BLaER1 treated with 17β-estradiol and CSF1 and Interleukin-3, amounts not matched to agents 10 nM and 100 nM (cell line): ENCODE measurements at regions not wholly inside any gene's neighbourhood (a gene's known extent, or its start where the extent isn't known, plus 50 kb on each side); places are given as distances from the start of the nearest gene placed in this dataset.
A peak's percentile ranks its signal among the peaks of the same experiment; 100 is the strongest.

Experiments used
- H3K27ac ChIP-seq, 11 experiments: shearing (Covaris generic); formaldehyde crosslinking; 2 replicates each; pipeline ENCODE4 v1.8.1; 2022
- H3K27me3 ChIP-seq, 11 experiments: shearing (Covaris generic); formaldehyde crosslinking; 2 replicates each; pipeline ENCODE4 v1.8.1; 2022
- H3K36me3 ChIP-seq, 11 experiments: shearing (Covaris generic); formaldehyde crosslinking; 2 replicates each; pipeline ENCODE4 v1.8.1; 2022
- H3K4me1 ChIP-seq, 10 experiments: shearing (Covaris generic); formaldehyde crosslinking; 2 replicates each; pipeline ENCODE4 v1.8.1; 2022
- H3K4me2 ChIP-seq, 11 experiments: shearing (Covaris generic); formaldehyde crosslinking; 2 replicates each; pipeline ENCODE4 v1.8.1; 2022
- H3K4me3 ChIP-seq, 10 experiments: shearing (Covaris generic); formaldehyde crosslinking; 2 replicates each; pipeline ENCODE4 v1.8.1; 2022
- H3K9ac ChIP-seq, 11 experiments: shearing (Covaris generic); formaldehyde crosslinking; 2 replicates each; pipeline ENCODE4 v1.8.1; 2022
- H3K9me3 ChIP-seq, 11 experiments: shearing (Covaris generic); formaldehyde crosslinking; replicated peaks in 1 of 11; 2 replicates each; pipeline ENCODE4 v1.8.1; 2022
- H4K20me1 ChIP-seq, 11 experiments: shearing (Covaris generic); formaldehyde crosslinking; 2 replicates each; pipeline ENCODE4 v1.8.1; 2022
- Cebpa-rat ChIP-seq, 11 experiments: shearing (Covaris generic); IDR thresholded peaks; 2 replicates each; pipeline ENCODE4 v1.8.1; 2022

DNA sequence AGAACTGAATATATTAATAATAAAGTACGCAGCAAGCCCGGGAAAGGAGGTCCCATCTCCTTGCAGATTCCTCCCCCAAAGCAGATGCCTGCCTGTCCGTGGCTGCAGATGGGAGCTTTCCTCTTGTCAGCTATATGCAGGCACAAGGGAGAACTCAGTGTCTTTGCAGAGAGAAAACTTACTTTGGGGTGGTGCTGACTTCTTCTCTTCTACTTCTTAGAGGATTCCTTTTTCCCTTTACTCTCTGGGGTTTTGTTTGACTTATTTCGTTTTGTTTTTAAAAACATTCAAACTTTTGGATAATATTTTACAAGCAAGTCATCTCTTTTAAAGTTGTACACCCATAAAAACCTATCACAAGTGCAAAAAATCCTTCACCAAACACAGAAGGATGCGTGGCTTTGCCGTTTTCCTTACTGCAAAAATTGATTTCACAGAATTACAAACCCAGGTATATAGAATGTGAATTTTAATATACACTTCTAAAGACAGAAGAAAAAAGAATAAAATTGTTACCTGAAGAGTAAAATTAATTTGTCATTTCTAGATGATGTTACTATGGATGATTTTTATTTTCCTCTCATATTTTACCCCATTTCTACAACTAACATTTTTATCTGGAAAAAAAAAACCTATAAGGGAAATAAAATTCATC lies 65.3 kb upstream of the IGF1R start:
- Histone ChIP-seq H3K36me3 (no peaks in the 10 kb centered on the region), H3K4me2 (no peak overlapping the region), H3K9me3 (peaks cover 14 to 17% (median 15%) of the 10 kb centered on the region in 11 experiments), H3K27ac (no peak overlapping the region), H3K4me1 (no peaks in the 10 kb centered on the region), H3K27me3 (no peaks in the 10 kb centered on the region), H3K9ac (no peak overlapping the region), H4K20me1 (no peaks in the 10 kb centered on the region), H3K4me3 (no peak overlapping the region)
- no peak for TF ChIP-seq Cebpa-rat (IDR thresholded peaks at IDR 0.05)

DNA sequence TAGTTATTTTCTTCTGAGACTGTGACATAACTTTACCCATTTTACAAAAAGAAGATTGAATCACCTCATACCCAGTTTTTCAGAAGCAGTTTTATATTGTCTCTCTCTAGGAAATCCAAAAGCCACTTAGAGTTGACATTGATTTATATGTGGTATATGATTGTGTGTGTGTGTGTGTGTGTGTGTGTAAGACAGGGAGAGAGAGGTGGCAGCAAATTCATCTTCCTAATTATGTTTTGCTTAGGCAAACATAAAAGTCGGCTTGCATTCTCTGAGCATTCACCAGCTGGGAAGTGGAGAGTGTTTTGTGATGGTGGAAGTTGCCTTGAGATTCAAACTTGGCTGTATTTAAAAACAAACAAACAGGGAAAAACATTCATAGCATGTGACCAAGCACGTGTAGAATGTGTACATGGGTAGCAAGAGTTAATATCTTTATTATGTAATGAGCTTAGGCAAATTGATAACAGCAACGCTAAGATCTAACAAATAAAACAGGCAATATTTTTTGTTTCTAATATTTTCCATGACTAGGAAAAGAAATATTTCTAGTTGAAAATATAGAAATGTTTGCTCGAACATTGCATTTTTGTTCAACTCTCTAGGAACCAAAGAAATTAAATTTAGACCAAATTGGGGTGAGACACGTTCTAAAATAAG lies 64.4 kb upstream of the IGF1R start:
- Histone ChIP-seq H3K4me3 (no peak overlapping the region), H3K4me1 (no peaks in the 10 kb centered on the region), H3K4me2 (no peak overlapping the region), H3K9ac (no peak overlapping the region), H3K36me3 (no peaks in the 10 kb centered on the region), H4K20me1 (no peaks in the 10 kb centered on the region), H3K9me3 (peaks cover 5 to 8% (median 6%) of the 10 kb centered on the region in 11 experiments; a peak in 21 of 22 replicates), H3K27me3 (no peaks in the 10 kb centered on the region), H3K27ac (no peak overlapping the region)
- TF ChIP-seq Cebpa-rat (IDR thresholded peaks at IDR 0.05): no peak

DNA sequence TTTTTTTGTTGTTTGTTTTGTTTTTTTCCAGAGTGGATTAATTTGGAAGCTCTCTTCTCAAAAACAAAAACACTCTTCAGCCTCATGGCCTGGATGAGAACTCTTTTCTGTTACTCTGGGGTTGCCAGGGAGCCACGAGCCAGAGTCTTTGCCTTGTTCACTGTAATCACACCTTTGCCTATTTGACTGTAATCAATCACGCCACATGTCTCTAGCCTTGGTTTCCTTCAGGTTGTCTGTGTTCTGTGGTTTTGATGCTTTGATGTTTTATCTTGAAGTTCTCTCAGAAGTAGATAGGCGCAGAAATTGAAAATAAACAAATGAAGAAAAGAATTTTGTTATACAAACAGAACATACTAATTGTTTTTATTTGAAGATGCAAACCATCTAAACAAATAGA lies 62.3 kb upstream of the IGF1R start:
- Histone ChIP-seq H3K27ac (no peak overlapping the region), H3K9me3 (no peaks in the 10 kb centered on the region), H4K20me1 (no peaks in the 10 kb centered on the region), H3K9ac (no peak overlapping the region), H3K27me3 (no peaks in the 10 kb centered on the region), H3K4me3 (no peak overlapping the region), H3K4me2 (no peak overlapping the region), H3K36me3 (no peaks in the 10 kb centered on the region), H3K4me1 (no peaks in the 10 kb centered on the region)
- no peak for TF ChIP-seq Cebpa-rat (IDR thresholded peaks at IDR 0.05)

DNA sequence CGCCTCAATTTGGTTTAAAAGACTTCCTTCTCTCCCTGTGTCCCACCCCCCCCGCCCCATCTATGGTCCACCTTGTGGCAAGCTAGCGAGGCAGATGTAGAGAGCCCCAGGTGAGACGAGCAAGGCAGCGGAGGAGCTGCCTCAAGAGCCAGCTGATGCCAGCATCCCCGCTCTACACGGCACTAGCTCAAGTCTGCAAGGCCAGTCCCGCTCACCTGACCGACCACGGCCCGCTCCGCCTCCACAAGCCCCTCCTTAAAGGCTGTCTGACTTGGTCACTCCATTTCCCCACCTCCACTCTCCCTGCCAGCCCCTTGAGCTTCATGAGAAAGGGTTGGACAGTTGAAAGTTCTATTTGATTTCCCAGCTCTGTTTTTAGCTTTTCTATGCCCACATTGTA lies 56.2 kb upstream of the IGF1R start:
- no peaks in the 10 kb centered on the region for H4K20me1 ChIP-seq
- H3K4me3 ChIP-seq: no peak overlapping the region
- H3K27me3 ChIP-seq: no peaks in the 10 kb centered on the region
- H3K4me2 ChIP-seq: no peak overlapping the region
- H3K4me1 ChIP-seq: peaks cover 0 to 4% (median under 1%) of the 10 kb centered on the region in 10 experiments; a peak in 7 of 20 replicates
- no peak overlapping the region for H3K27ac ChIP-seq
- H3K9ac ChIP-seq: no peak overlapping the region
- H3K36me3 ChIP-seq: no peaks in the 10 kb centered on the region
- TF ChIP-seq Cebpa-rat (IDR thresholded peaks at IDR 0.05): no peak
- no peaks in the 10 kb centered on the region for H3K9me3 ChIP-seq

DNA sequence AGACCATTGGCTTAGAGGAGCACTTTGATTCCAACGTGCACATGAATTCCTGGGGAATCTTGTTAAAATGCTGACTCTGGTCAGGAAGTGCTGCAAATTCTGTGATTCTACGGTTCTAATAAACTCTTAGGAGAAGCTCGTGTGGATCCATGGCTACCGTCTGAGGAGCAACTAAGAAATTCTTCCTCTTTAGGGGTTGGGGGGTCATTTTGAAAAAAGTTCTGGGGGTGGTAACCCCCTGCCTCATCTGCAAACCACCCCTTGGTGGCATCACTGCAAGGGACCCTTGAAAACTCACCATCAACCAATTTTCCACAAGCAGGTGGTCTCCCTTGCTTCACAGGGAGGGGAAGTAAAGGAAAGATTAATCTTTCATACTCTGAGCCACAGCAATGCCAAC lies 52.2 kb upstream of the IGF1R start:
- Histone ChIP-seq H3K4me2 (no peak overlapping the region), H3K27ac (no peak overlapping the region), H3K4me3 (no peak overlapping the region), H3K36me3 (no peaks in the 10 kb centered on the region), H4K20me1 (no peaks in the 10 kb centered on the region), H3K27me3 (no peaks in the 10 kb centered on the region), H3K9ac (no peak overlapping the region), H3K9me3 (no peaks in the 10 kb centered on the region), H3K4me1 (peaks cover 9 to 40% (median 32%) of the 10 kb centered on the region in 10 experiments; a peak in 18 of 20 replicates)
- TF ChIP-seq Cebpa-rat (IDR thresholded peaks at IDR 0.05): no peak

DNA sequence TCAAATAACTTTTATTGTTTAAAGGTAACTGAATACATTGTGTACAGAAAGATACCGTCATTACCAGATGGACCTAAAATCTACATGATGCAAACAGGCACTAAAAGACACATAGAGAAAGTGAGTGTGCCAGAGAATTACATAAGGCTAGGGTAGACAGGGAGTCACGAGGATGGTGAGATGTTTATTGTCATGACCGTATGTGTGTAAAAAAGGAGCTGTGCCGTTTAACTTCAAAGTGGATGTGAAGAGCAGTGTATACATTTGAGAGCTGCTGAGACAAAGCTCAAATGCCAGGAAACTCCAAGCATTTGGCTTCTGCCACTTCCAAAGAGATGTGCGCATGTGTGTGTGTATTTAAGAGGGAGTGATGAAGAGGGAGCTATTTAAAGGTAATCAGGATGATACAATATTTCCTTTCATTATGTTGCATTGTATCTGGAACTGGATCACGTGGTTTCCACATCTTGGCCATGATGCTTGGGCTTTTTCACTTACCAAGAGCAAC lies 51.4 kb upstream of the IGF1R start:
- Histone ChIP-seq H4K20me1 (no peaks in the 10 kb centered on the region), H3K4me2 (peak overlapping the region in 3 of 11 experiments; percentile 22 to 37 (median 30); a peak in 3 of 22 replicates), H3K27ac (no peak overlapping the region), H3K9ac (no peak overlapping the region), H3K27me3 (no peaks in the 10 kb centered on the region), H3K4me1 (peaks cover 9 to 40% (median 32%) of the 10 kb centered on the region in 10 experiments; a peak in 18 of 20 replicates), H3K36me3 (no peaks in the 10 kb centered on the region), H3K4me3 (no peak overlapping the region), H3K9me3 (0 out of 22 replicates have a peak, but pooled peaks cover 0 to 3% (median 0%) of the 10 kb centered on the region in 11 experiments)
- TF ChIP-seq Cebpa-rat (IDR thresholded peaks at IDR 0.05): no peak

DNA sequence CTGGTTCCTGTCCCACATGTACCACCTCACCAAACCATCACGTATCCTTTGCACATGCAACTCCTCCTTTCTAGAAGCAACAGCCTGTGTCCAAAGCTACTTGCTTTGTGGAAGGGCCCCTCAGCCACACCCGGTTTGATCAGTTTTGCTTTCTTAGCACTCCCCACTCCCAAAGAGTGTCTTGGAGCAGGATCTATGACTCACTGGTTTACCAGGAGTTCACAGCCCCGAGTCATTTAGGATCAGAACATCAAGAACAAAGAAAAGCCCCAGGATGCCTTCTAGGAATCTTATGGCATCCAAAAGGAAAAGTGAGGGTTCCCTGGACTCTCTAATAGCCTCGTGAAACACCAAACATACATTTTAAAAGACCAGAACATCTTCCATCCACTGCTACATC lies 50.7 kb upstream of the IGF1R start:
- peaks cover 0 to 7% (median 0%) of the 10 kb centered on the region in 11 experiments; a peak in 1 of 22 replicates for H3K9me3 ChIP-seq
- H3K27me3 ChIP-seq: no peaks in the 10 kb centered on the region
- no peaks in the 10 kb centered on the region for H3K36me3 ChIP-seq
- H3K4me2 ChIP-seq: peak overlapping the region in 4 of 11 experiments; percentile 22 to 37 (median 32); a peak in 7 of 22 replicates
- no peak for TF ChIP-seq Cebpa-rat (IDR thresholded peaks at IDR 0.05)
- no peak overlapping the region for H3K9ac ChIP-seq
- no peaks in the 10 kb centered on the region for H4K20me1 ChIP-seq
- no peak overlapping the region for H3K4me3 ChIP-seq
- peaks cover 9 to 40% (median 32%) of the 10 kb centered on the region in 10 experiments; a peak in 18 of 20 replicates for H3K4me1 ChIP-seq
- H3K27ac ChIP-seq: no peak overlapping the region
